GM12878 (cell line): ENCODE measurements at regions not wholly inside any gene's neighbourhood (a gene's known extent, or its start where the extent isn't known, plus 50 kb on each side); places are given as distances from the start of the nearest gene placed in this dataset.

Source experiments
- ATAC-seq: fragments of 200-7000 bp; cut with Tn5 transposase; 3 replicates; pipeline ENCODE4 v1.9.1; 2020; ENCODE audit warnings: mild to moderate bottlenecking, moderate library complexity
- BruUV-seq: library from RNA; stranded (reverse); fragments of 400-500 nt; replicated peaks from 2 replicates; lab custom pipeline; 2021; lab: Mats Ljungman, UMichigan
- CTCF ChIA-PET: fragments of 300-600 bp; sonication (Branson Sonifier 250); formaldehyde crosslinking; extraction: SDS; loops from one replicate; lab custom pipeline; 2021; ENCODE audit warnings: inconsistent platforms; lab: Yijun Ruan, JAX
- POLR2A ChIA-PET: fragments of 350-600 bp; formaldehyde crosslinking; extraction: SDS; loops from one replicate; lab custom pipeline; 2021; ENCODE audit warnings: inconsistent platforms; lab: Charles Lee
- RAD21 ChIA-PET: fragments of 300-600 bp; sonication (Branson Sonifier 250); formaldehyde crosslinking; loops from one replicate; lab custom pipeline; 2023; ENCODE audit warnings: antibody characterized with exemption; ENCODE audit not compliant: unreplicated experiment; lab: Charles Lee
- SMC1A ChIA-PET: fragments of 300-600 bp; sonication (Branson Sonifier 250); formaldehyde crosslinking; loops from one replicate; lab custom pipeline; 2023; ENCODE audit not compliant: unreplicated experiment, uncharacterized antibody; lab: Charles Lee
- DNase-seq: peaks from one replicate; pipeline ENCODE4 v3.0.0-alpha.2; 2011; ENCODE audit warnings: low read depth, low spot score
- FAIRE-seq: peaks from 3 replicates; lab custom pipeline; 2011; peaks lifted over from hg19 to GRCh38; lab: Jason Lieb, UNC
- H2AFZ ChIP-seq: 2 replicates; pipeline ENCODE4 v1.6.0; 2011; ENCODE audit warnings: low read depth, low read length, control low read depth; ENCODE audit not compliant: control insufficient read depth
- H3K27ac ChIP-seq: 2 replicates; pipeline ENCODE4 v1.5.1; 2011; ENCODE audit warnings: control low read depth; ENCODE audit not compliant: control insufficient read depth, insufficient read depth
- H3K27me3 ChIP-seq, 2 experiments: replicated peaks in 1 of 2; 2 replicates each; pipeline versions ENCODE4 v1.6.0 to v1.6.1; 2011; ENCODE audit warnings: low read length in 1 of 2; ENCODE audit not compliant: control insufficient read depth in 2 of 2, insufficient read depth in 2 of 2
- H3K36me3 ChIP-seq, 2 experiments: 2 replicates each; pipeline ENCODE4 v1.5.1; 2011; ENCODE audit warnings: low read length in 1 of 2; ENCODE audit not compliant: control insufficient read depth in 2 of 2, insufficient read depth in 2 of 2
- H3K4me1 ChIP-seq: 2 replicates; pipeline ENCODE4 v1.6.1; 2011; ENCODE audit warnings: mild to moderate bottlenecking, low read length, moderate library complexity, mixed read lengths; ENCODE audit not compliant: control insufficient read depth, insufficient read depth
- H3K4me2 ChIP-seq: 2 replicates; pipeline ENCODE4 v1.6.0; 2011; ENCODE audit warnings: control low read depth; ENCODE audit not compliant: control insufficient read depth, insufficient read depth
- H3K4me3 ChIP-seq: fragments of 200-600 bp; sonication (generic); 2 replicates; pipeline ENCODE4 v1.5.1; 2016
- H3K79me2 ChIP-seq: 2 replicates; pipeline ENCODE4 v1.6.0; 2011; ENCODE audit warnings: low read length; ENCODE audit not compliant: control insufficient read depth, insufficient read depth
- H3K9ac ChIP-seq: 2 replicates; pipeline ENCODE4 v1.8.0; 2011; ENCODE audit warnings: low read length, control low read depth, mixed read lengths; ENCODE audit not compliant: control insufficient read depth, insufficient read depth
- H3K9me3 ChIP-seq: replicated peaks from 3 replicates; pipeline ENCODE4 v1.5.1; 2011; ENCODE audit warnings: mild to moderate bottlenecking, low read length; ENCODE audit not compliant: control insufficient read depth, insufficient read depth
- H4K20me1 ChIP-seq: 2 replicates; pipeline ENCODE4 v1.6.0; 2011; ENCODE audit not compliant: control insufficient read depth, insufficient read depth
- HDAC6 ChIP-seq: fragments of 200-600 bp; sonication (generic); IDR thresholded peaks from one replicate; pipeline ENCODE4 v1.8.0; 2017; ENCODE audit warnings: antibody characterized with exemption; ENCODE audit not compliant: unreplicated experiment
- HDGF ChIP-seq: fragments of 450-650 bp; IDR thresholded peaks from 2 replicates; pipeline ENCODE4 v1.6.1; 2016; ENCODE audit warnings: antibody characterized with exemption
- JUNB ChIP-seq: IDR thresholded peaks from 2 replicates; pipeline ENCODE4 v1.6.1; 2016; ENCODE audit warnings: antibody characterized with exemption, mild to moderate bottlenecking
- KAT2A ChIP-seq: conservative IDR thresholded peaks from 2 replicates; pipeline ENCODE4 v1.6.1; 2011; ENCODE audit warnings: low read depth, low read length; ENCODE audit not compliant: control insufficient read depth
- NFIC ChIP-seq: IDR thresholded peaks from 2 replicates; pipeline ENCODE4 v1.6.1; 2012; ENCODE audit warnings: low read depth, mild to moderate bottlenecking, inconsistent platforms, low read length, moderate library complexity
- NKRF ChIP-seq: fragments of 450-650 bp; conservative IDR thresholded peaks from 2 replicates; pipeline ENCODE4 v1.6.1; 2017; ENCODE audit warnings: mild to moderate bottlenecking, moderate library complexity
- NR2F1 ChIP-seq: fragments of 450-650 bp; conservative IDR thresholded peaks from 2 replicates; pipeline ENCODE4 v1.6.1; 2017; ENCODE audit warnings: mild to moderate bottlenecking
- SIN3A ChIP-seq: IDR thresholded peaks from 2 replicates; pipeline ENCODE4 v1.6.1; 2012; ENCODE audit warnings: low read depth, low read length, improper control_type of control experiment
- SMAD1 ChIP-seq: fragments of 450-650 bp; IDR thresholded peaks from 2 replicates; pipeline ENCODE4 v1.6.1; 2018; ENCODE audit warnings: mild to moderate bottlenecking, low read depth; ENCODE audit not compliant: partially characterized antibody
- SMARCA5 ChIP-seq: fragments of 450-650 bp; IDR thresholded peaks from 2 replicates; pipeline ENCODE4 v1.6.1; 2017; ENCODE audit warnings: mild to moderate bottlenecking
- SPI1 ChIP-seq: IDR thresholded peaks from 2 replicates; pipeline ENCODE4 v1.6.1; 2011; ENCODE audit warnings: low read depth, mild to moderate bottlenecking, low read length, moderate library complexity, borderline replicate concordance; ENCODE audit not compliant: insufficient read depth
- SREBF1 ChIP-seq: IDR thresholded peaks from 2 replicates; pipeline ENCODE4 v1.6.1; 2012; ENCODE audit warnings: mild to moderate bottlenecking, low read length
- YBX1 ChIP-seq: fragments of 450-650 bp; IDR thresholded peaks from 2 replicates; pipeline ENCODE4 v1.6.1; 2016; ENCODE audit warnings: antibody characterized with exemption
- ZNF622 ChIP-seq: fragments of 450-650 bp; IDR thresholded peaks from 2 replicates; pipeline ENCODE4 v1.6.1; 2017; ENCODE audit warnings: mild to moderate bottlenecking, inconsistent platforms
- WGBS: methylation state at CpG from one replicate; pipeline ENCODE4 v1.1.6; 2016; ENCODE audit warnings: low lambda C conversion rate; ENCODE audit not compliant: insufficient replicate concordance, insufficient coverage; ENCODE audit errors: missing lambda C conversion rate; 5-methylcytosine and 5-hydroxymethylcytosine counted together
- in situ Hi-C: fragments of 300-500 bp; cut with MboI; formaldehyde crosslinking; loops from 9 replicates; pipeline ENCODE4 v1.14.3; 2018; ENCODE audit warnings: mixed read lengths
- intact Hi-C: fragments of 100-400 bp; cut with micrococcal nuclease; formaldehyde crosslinking; loops from one replicate; pipeline ENCODE4 v1.14.2; 2022; ENCODE audit not compliant: unreplicated experiment
- TF ChIP-seq, protein P1 (sequence below): fragments of 450-650 bp; IDR thresholded peaks from 2 replicates; pipeline ENCODE4 v1.6.1; 2017; ENCODE audit warnings: borderline replicate concordance

DNA sequence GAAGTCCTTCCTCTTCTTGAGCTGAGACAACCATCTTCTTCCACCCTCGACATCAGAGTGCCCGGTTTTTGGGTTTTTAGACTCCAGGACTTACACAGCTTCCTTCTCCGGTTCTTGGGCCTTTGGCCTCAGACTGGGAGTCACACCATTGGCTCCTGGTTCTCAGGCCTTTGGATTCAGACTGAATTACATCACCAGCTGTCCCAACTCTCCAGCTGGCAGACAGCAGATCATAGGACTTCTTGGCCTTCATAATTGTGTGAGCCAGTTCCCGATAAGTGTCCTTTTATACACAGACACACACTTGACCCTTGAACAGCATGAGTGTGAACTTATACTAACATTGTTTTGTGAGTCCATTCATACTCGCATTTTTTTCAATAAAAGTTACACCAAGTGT lies 166.0 kb upstream of the UBL3 start:
- SMC1A ChIA-PET, result no interaction called here
- DNase-seq, result no peak
- RAD21 ChIA-PET, result no interaction called here
- H3K4me1 ChIP-seq, result no peaks in the 10 kb centered on the region
- CTCF ChIA-PET, result no interaction called here
- intact Hi-C loops (no loop called here), in situ Hi-C loops (no loop called here)
- no peak overlapping the region for H3K9ac ChIP-seq
- H3K4me2 ChIP-seq, result no peak overlapping the region
- TF ChIP-seq NR2F1 (no peak), SIN3A (no peak), SREBF1 (no peak), ZNF622 (no peak), SPI1 (no peak), NKRF (no peak), KAT2A (no peak), SMAD1 (no peak), NFIC (no peak), SMARCA5 (no peak), YBX1 (no peak), HDAC6 (no peak), HDGF (no peak), JUNB (no peak)
- TF ChIP-seq, protein P1, sequence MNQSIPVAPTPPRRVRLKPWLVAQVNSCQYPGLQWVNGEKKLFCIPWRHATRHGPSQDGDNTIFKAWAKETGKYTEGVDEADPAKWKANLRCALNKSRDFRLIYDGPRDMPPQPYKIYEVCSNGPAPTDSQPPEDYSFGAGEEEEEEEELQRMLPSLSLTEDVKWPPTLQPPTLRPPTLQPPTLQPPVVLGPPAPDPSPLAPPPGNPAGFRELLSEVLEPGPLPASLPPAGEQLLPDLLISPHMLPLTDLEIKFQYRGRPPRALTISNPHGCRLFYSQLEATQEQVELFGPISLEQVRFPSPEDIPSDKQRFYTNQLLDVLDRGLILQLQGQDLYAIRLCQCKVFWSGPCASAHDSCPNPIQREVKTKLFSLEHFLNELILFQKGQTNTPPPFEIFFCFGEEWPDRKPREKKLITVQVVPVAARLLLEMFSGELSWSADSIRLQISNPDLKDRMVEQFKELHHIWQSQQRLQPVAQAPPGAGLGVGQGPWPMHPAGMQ, result no peak
- no peaks in the 10 kb centered on the region for H3K79me2 ChIP-seq
- H3K27me3 ChIP-seq, result peaks cover 0 to 2% of the 10 kb centered on the region in 2 experiments; a peak in 1 of 4 replicates
- no peak overlapping the region for H3K4me3 ChIP-seq
- H3K27ac ChIP-seq, result no peak overlapping the region
- H3K9me3 ChIP-seq, result no peaks in the 10 kb centered on the region
- WGBS, result 20% methylated on average over 5 of the region's 5 CpGs
- no peak overlapping the region for H2AFZ ChIP-seq
- no TSS peak for BruUV-seq
- ATAC-seq, result no peak
- no peaks in the 10 kb centered on the region for H4K20me1 ChIP-seq
- H3K36me3 ChIP-seq, result no peaks in the 10 kb centered on the region
- FAIRE-seq, result no peak
- POLR2A ChIA-PET, result no interaction called here
